DMS153 treated with DMSO at 0.1 percent for 48 hours (cell line): ENCODE measurements at regions not wholly inside any gene's neighbourhood (a gene's known extent, or its start where the extent isn't known, plus 50 kb on each side); places are given as distances from the start of the nearest gene placed in this dataset.
"Not testable (repeated sequence)": the region's sequence is repeated elsewhere in the genome, so short reads cannot be mapped to it uniquely, and the experiment has no call there.

Source experiments
- DNase-seq: peaks from one replicate; lab custom pipeline; 2025; ENCODE audit not compliant: unreplicated experiment; lab: John Stamatoyannopoulos, UW

- DNase-seq, result no peak
These were observed 951.4 kb downstream of the PLOD2 start for GRCh38 chr3:145209561-145209960.

GRCh38 chr3:145219355-145220235 lies 941.4 kb downstream of the PLOD2 start:
- peak; percentile 61 for DNase-seq

- no peak for DNase-seq
These were observed 936.1 kb downstream of the PLOD2 start for GRCh38 chr3:145224886-145225285.

- DNase-seq, result no peak
These were observed 917.1 kb downstream of the PLOD2 start for GRCh38 chr3:145243875-145244274.

- DNase-seq, result no peak
These were observed 916.7 kb downstream of the PLOD2 start for GRCh38 chr3:145244327-145244726.

GRCh38 chr3:145246291-145246690 lies 914.7 kb downstream of the PLOD2 start:
- DNase-seq, result no peak

- no peak for DNase-seq
These were observed 912.1 kb downstream of the PLOD2 start for GRCh38 chr3:145248928-145249327.

- DNase-seq, result no peak
These were observed 909.7 kb downstream of the PLOD2 start for GRCh38 chr3:145251311-145251710.

GRCh38 chr3:145257967-145258366 lies 903.0 kb downstream of the PLOD2 start:
- not testable (repeated sequence) for DNase-seq

- no peak for DNase-seq
These were observed 901.7 kb downstream of the PLOD2 start for GRCh38 chr3:145259166-145259880.

- not testable (repeated sequence) for DNase-seq
These were observed 897.5 kb downstream of the PLOD2 start for GRCh38 chr3:145263458-145263857.

GRCh38 chr3:145266368-145266767 lies 894.6 kb downstream of the PLOD2 start:
- DNase-seq, result no peak

- no peak for DNase-seq
These were observed 891.9 kb downstream of the PLOD2 start for GRCh38 chr3:145269106-145269505.

- DNase-seq, result no peak
These were observed 888.3 kb downstream of the PLOD2 start for GRCh38 chr3:145272684-145273083.

- no peak for DNase-seq
These were observed 878.5 kb downstream of the PLOD2 start for GRCh38 chr3:145282505-145282904.

- DNase-seq, result no peak
These were observed 874.0 kb downstream of the PLOD2 start for GRCh38 chr3:145286937-145287336.

- DNase-seq, result no peak
These were observed 871.0 kb downstream of the PLOD2 start for GRCh38 chr3:145290010-145290409.

- no peak for DNase-seq
These were observed 866.4 kb downstream of the PLOD2 start for GRCh38 chr3:145294572-145294971.

- no peak for DNase-seq
These were observed 853.7 kb downstream of the PLOD2 start for GRCh38 chr3:145307272-145307671.

- DNase-seq, result no peak
These were observed 847.2 kb downstream of the PLOD2 start for GRCh38 chr3:145313751-145314150.

- not testable (repeated sequence) for DNase-seq
These were observed 844.7 kb downstream of the PLOD2 start for GRCh38 chr3:145316253-145316652.

GRCh38 chr3:145326666-145327065 lies 834.3 kb downstream of the PLOD2 start:
- DNase-seq, result no peak
